Neural cell (in vitro differentiated cells): ENCODE measurements at regions not wholly inside any gene's neighbourhood (a gene's known extent, or its start where the extent isn't known, plus 50 kb on each side); places are given as distances from the start of the nearest gene placed in this dataset.

Source experiments
- H2AFZ ChIP-seq: fragments of 200-600, 300-800 bp; sonication (generic), shearing (Covaris generic); 2 replicates; pipeline ENCODE4 v1.6.0; 2014; ENCODE audit warnings: low read depth, mild to moderate bottlenecking, antibody characterized with exemption, low read length, moderate library complexity
- H3F3A ChIP-seq: fragments of 200-600 bp; shearing (Covaris generic); 2 replicates; pipeline ENCODE4 v1.6.1; 2016; ENCODE audit warnings: mild to moderate bottlenecking, moderate library complexity, mixed read lengths, antibody characterized with exemption, low read length; ENCODE audit not compliant: insufficient read depth, poor library complexity, severe bottlenecking
- H3K27ac ChIP-seq: fragments of 200-600, 300-800 bp; sonication (generic), shearing (Covaris generic); 2 replicates; pipeline ENCODE4 v1.5.1; 2014; ENCODE audit warnings: mild to moderate bottlenecking, low read length, moderate library complexity
- H3K27me3 ChIP-seq: fragments of 300-800, 200-600 bp; sonication (generic), shearing (Covaris generic); 2 replicates; pipeline ENCODE4 v1.6.0; 2014; ENCODE audit warnings: mild to moderate bottlenecking, low read depth, low read length, moderate library complexity; ENCODE audit not compliant: insufficient read depth
- H3K36me3 ChIP-seq: fragments of 300-800, 200-600 bp; sonication (generic), shearing (Covaris generic); 2 replicates; pipeline ENCODE4 v1.5.1; 2014; ENCODE audit warnings: mild to moderate bottlenecking, antibody characterized with exemption, low read length, moderate library complexity; ENCODE audit not compliant: insufficient read depth
- H3K4me2 ChIP-seq: fragments of 300-800, 200-600 bp; sonication (generic), shearing (Covaris generic); 2 replicates; pipeline ENCODE4 v1.6.0; 2014; ENCODE audit warnings: mild to moderate bottlenecking, low read length
- H3K4me3 ChIP-seq: fragments of 300-800, 200-600 bp; sonication (generic), shearing (Covaris generic); 2 replicates; pipeline ENCODE4 v1.5.1; 2014; ENCODE audit warnings: mild to moderate bottlenecking, low read length, moderate library complexity
- H3K79me2 ChIP-seq: fragments of 200-600 bp; shearing (Covaris generic); replicated peaks from 2 replicates; pipeline ENCODE4 v1.6.0; 2014; ENCODE audit warnings: mild to moderate bottlenecking, low read length, moderate library complexity; ENCODE audit not compliant: insufficient read depth
- H3K9ac ChIP-seq: fragments of 300-800, 200-600 bp; sonication (generic), shearing (Covaris generic); 2 replicates; pipeline ENCODE4 v1.6.1; 2016; ENCODE audit warnings: mild to moderate bottlenecking, low read length, mixed read lengths
- H3K9me2 ChIP-seq: fragments of 200-600 bp; shearing (Covaris generic); 2 replicates; pipeline ENCODE4 v1.6.1; 2016; ENCODE audit warnings: mild to moderate bottlenecking, low read length, mixed read lengths; ENCODE audit not compliant: insufficient read depth
- H3K9me3 ChIP-seq: fragments of 200-600, 300-800 bp; sonication (generic), shearing (Covaris generic); 2 replicates; pipeline ENCODE4 v1.6.1; 2016; ENCODE audit warnings: mild to moderate bottlenecking, mixed run types, low read length, moderate library complexity, mixed read lengths
- H4K20me1 ChIP-seq: fragments of 200-600 bp; shearing (Covaris generic); 2 replicates; pipeline ENCODE4 v1.6.1; 2016; ENCODE audit warnings: mild to moderate bottlenecking, mixed run types; ENCODE audit not compliant: insufficient read depth
- CTCF ChIP-seq: fragments of 450-650 bp; IDR thresholded peaks from 2 replicates; pipeline ENCODE4 v1.5.1; 2014; ENCODE audit warnings: antibody characterized with exemption, mild to moderate bottlenecking, moderate library complexity; ENCODE audit not compliant: poor library complexity, severe bottlenecking
- EP300 ChIP-seq: fragments of 450-650 bp; conservative IDR thresholded peaks from 2 replicates; pipeline ENCODE4 v1.6.1; 2014; ENCODE audit warnings: antibody characterized with exemption, mild to moderate bottlenecking, moderate library complexity; ENCODE audit not compliant: poor library complexity, severe bottlenecking
- EZH2 ChIP-seq: fragments of 200-600, 300-800 bp; shearing (Covaris generic), sonication (generic); IDR thresholded peaks from 2 replicates; pipeline ENCODE4 v1.6.1; 2014; ENCODE audit warnings: antibody characterized with exemption, low read length, borderline replicate concordance, mild to moderate bottlenecking; ENCODE audit not compliant: insufficient read depth, poor library complexity, severe bottlenecking
- MXI1 ChIP-seq: fragments of 450-650 bp; conservative IDR thresholded peaks from 2 replicates; pipeline ENCODE4 v1.6.1; 2014; ENCODE audit warnings: antibody characterized with exemption, mild to moderate bottlenecking; ENCODE audit not compliant: poor library complexity, severe bottlenecking
- POLR2AphosphoS5 ChIP-seq: IDR thresholded peaks from 2 replicates; pipeline ENCODE4 v1.6.1; 2012
- RAD21 ChIP-seq: fragments of 450-650 bp; conservative IDR thresholded peaks from 2 replicates; pipeline ENCODE4 v1.6.1; 2014; ENCODE audit warnings: antibody characterized with exemption, mild to moderate bottlenecking, moderate library complexity
- REST ChIP-seq: IDR thresholded peaks from 2 replicates; pipeline ENCODE4 v1.6.1; 2012; ENCODE audit warnings: borderline replicate concordance
- SMC3 ChIP-seq: fragments of 450-650 bp; conservative IDR thresholded peaks from 2 replicates; pipeline ENCODE4 v1.6.1; 2014; ENCODE audit warnings: antibody characterized with exemption, mild to moderate bottlenecking, moderate library complexity; ENCODE audit not compliant: poor library complexity
- TAF1 ChIP-seq: IDR thresholded peaks from 2 replicates; pipeline ENCODE4 v1.6.1; 2012; ENCODE audit warnings: low read depth

GRCh38 chr10:125368146-125368545 is 207.8 kb upstream of the CTBP2 start:
- Histone ChIP-seq H3K79me2 (no peaks in the 10 kb centered on the region), H3K27me3 (no peaks in the 10 kb centered on the region)

GRCh38 chr10:125363791-125364190 is 203.4 kb upstream of the CTBP2 start:
- no peak overlapping the region for H3K4me2 ChIP-seq
- H3K9me2 ChIP-seq = no peaks in the 10 kb centered on the region
- TF ChIP-seq TAF1 (no peak), SMC3 (no peak), EZH2 (no peak), RAD21 (no peak), CTCF (no peak), REST (no peak), POLR2AphosphoS5 (no peak)

More at GRCh38 chr10:125368146-125368545, 207.8 kb upstream of the CTBP2 start:
- H2AFZ ChIP-seq = no peak overlapping the region
- no peaks in the 10 kb centered on the region for H4K20me1 ChIP-seq
- no peaks in the 10 kb centered on the region for H3K9me2 ChIP-seq
- H3K27ac ChIP-seq = no peak overlapping the region
- H3K4me2 ChIP-seq = no peak overlapping the region
- H3F3A ChIP-seq = no peaks in the 10 kb centered on the region
- no peaks in the 10 kb centered on the region for H3K36me3 ChIP-seq
- no peak overlapping the region for H3K4me3 ChIP-seq
- H3K9me3 ChIP-seq = no peaks in the 10 kb centered on the region
- TF ChIP-seq SMC3 = no peak
- TF ChIP-seq CTCF = no peak
- TF ChIP-seq RAD21 = no peak
- TF ChIP-seq POLR2AphosphoS5 = no peak
- TF ChIP-seq MXI1 = no peak
- TF ChIP-seq REST = no peak
- TF ChIP-seq EP300 = no peak
- TF ChIP-seq TAF1 = no peak
- TF ChIP-seq EZH2 = no peak
- H3K9ac ChIP-seq = no peak overlapping the region

More at GRCh38 chr10:125363791-125364190, 203.4 kb upstream of the CTBP2 start:
- no peaks in the 10 kb centered on the region for H3K79me2 ChIP-seq
- H3K4me3 ChIP-seq = no peak overlapping the region
- no peak overlapping the region for H3K9ac ChIP-seq
- H3K36me3 ChIP-seq = no peaks in the 10 kb centered on the region
- H3K9me3 ChIP-seq = no peaks in the 10 kb centered on the region
- no peaks in the 10 kb centered on the region for H3F3A ChIP-seq
- H3K27me3 ChIP-seq = no peaks in the 10 kb centered on the region
- no peak overlapping the region for H3K27ac ChIP-seq
- H2AFZ ChIP-seq = no peak overlapping the region
- no peaks in the 10 kb centered on the region for H4K20me1 ChIP-seq
